ENCODE measurements at regions not wholly inside any gene's neighbourhood (a gene's known extent, or its start where the extent isn't known, plus 50 kb on each side); places are given as distances from the start of the nearest gene placed in this dataset.

GRCh38 chr15:68512598-68512997 lies 66.2 kb upstream of the CORO2B start:
- H3K36me3 Mint-ChIP-seq (ENCODE audit: low read depth): no peaks in the 10 kb centered on the region; the same call in 2 of the 3 replicates

GRCh38 chr15:68515371-68516095 lies 63.3 kb upstream of the CORO2B start:
- H3K9me3 Mint-ChIP-seq: peaks cover 9% of the 10 kb centered on the region
- DNase-seq (ENCODE audit: low spot score) (no peak), ATAC-seq (no peak)
- Histone ChIP-seq H3K4me2 (no peak overlapping the region), H3K79me2 (replicated peaks; ENCODE audit: insufficient read depth) (no peaks in the 10 kb centered on the region), H3F3A (replicated peaks; ENCODE audit: low read depth) (no peaks in the 10 kb centered on the region), H4K20me1 (replicated peaks; ENCODE audit: insufficient read depth) (no peaks in the 10 kb centered on the region), H3K4me3 (no peak overlapping the region), H3K4me1 (ENCODE audit: insufficient read depth) (peaks cover 22% of the 10 kb centered on the region), H3K9me2 (ENCODE audit: insufficient read depth) (no peaks in the 10 kb centered on the region), H2AFZ (no peak overlapping the region), H3K27ac (ENCODE audit: low read depth) (no peak overlapping the region), H3K27me3 (ENCODE audit: insufficient read depth) (no peaks in the 10 kb centered on the region), H3K36me3 (ENCODE audit: insufficient read depth) (no peaks in the 10 kb centered on the region)
- TF ChIP-seq EZH2 (IDR thresholded peaks at IDR 0.05; ENCODE audit: low read depth, unreplicated experiment) (no peak), CTCF (conservative IDR thresholded peaks at IDR 0.05; ENCODE audit: low read depth in 2 of 2) (no peak), JUNB (IDR thresholded peaks at IDR 0.05; ENCODE audit: unreplicated experiment) (no peak), ZNF114 (CRISPR knock-in tag; IDR thresholded peaks at IDR 0.05) (no peak), POLR2AphosphoS5 (IDR thresholded peaks at IDR 0.05; ENCODE audit: low read depth) (no peak), EZH2phosphoT487 (IDR thresholded peaks at IDR 0.05; ENCODE audit: unreplicated experiment) (no peak), ZNF331 (CRISPR knock-in tag; IDR thresholded peaks at IDR 0.05; ENCODE audit: low read depth) (no peak), ZNF462 (CRISPR knock-in tag; IDR thresholded peaks at IDR 0.05) (no peak), NANOG (IDR thresholded peaks at IDR 0.05; ENCODE audit: borderline replicate concordance) (no peak)
- H3K27ac Mint-ChIP-seq: no peak overlapping the region
- H3K27me3 Mint-ChIP-seq (ENCODE audit: insufficient read depth, low read depth, poor library complexity): peaks cover 8% of the 10 kb centered on the region
- no peak overlapping the region for H3K4me3 Mint-ChIP-seq
- peaks cover 23% of the 10 kb centered on the region for H3K4me1 Mint-ChIP-seq
- H3K36me3 Mint-ChIP-seq (ENCODE audit: low read depth): no peaks in the 10 kb centered on the region; the same call in 2 of the 3 replicates

More at GRCh38 chr15:68512598-68512997, 66.2 kb upstream of the CORO2B start:
- no peak overlapping the region for H3K27ac Mint-ChIP-seq
- Histone ChIP-seq H3K27me3 (ENCODE audit: insufficient read depth) (no peaks in the 10 kb centered on the region), H2AFZ (no peak overlapping the region), H3K4me1 (ENCODE audit: insufficient read depth) (peaks cover 12% of the 10 kb centered on the region), H3K27ac (ENCODE audit: low read depth) (no peak overlapping the region), H3K79me2 (replicated peaks; ENCODE audit: insufficient read depth) (no peaks in the 10 kb centered on the region), H3F3A (replicated peaks; ENCODE audit: low read depth) (no peaks in the 10 kb centered on the region), H3K4me3 (no peak overlapping the region), H3K36me3 (ENCODE audit: insufficient read depth) (no peaks in the 10 kb centered on the region), H4K20me1 (replicated peaks; ENCODE audit: insufficient read depth) (no peaks in the 10 kb centered on the region), H3K9me2 (ENCODE audit: insufficient read depth) (no peaks in the 10 kb centered on the region), H3K4me2 (no peak overlapping the region)
- peaks cover 9% of the 10 kb centered on the region for H3K9me3 Mint-ChIP-seq
- H3K27me3 Mint-ChIP-seq (ENCODE audit: insufficient read depth, low read depth, poor library complexity): peaks cover 7% of the 10 kb centered on the region
- H3K4me3 Mint-ChIP-seq: no peak overlapping the region
- TF ChIP-seq JUNB (IDR thresholded peaks at IDR 0.05; ENCODE audit: unreplicated experiment): no peak
- TF ChIP-seq, protein P1, sequence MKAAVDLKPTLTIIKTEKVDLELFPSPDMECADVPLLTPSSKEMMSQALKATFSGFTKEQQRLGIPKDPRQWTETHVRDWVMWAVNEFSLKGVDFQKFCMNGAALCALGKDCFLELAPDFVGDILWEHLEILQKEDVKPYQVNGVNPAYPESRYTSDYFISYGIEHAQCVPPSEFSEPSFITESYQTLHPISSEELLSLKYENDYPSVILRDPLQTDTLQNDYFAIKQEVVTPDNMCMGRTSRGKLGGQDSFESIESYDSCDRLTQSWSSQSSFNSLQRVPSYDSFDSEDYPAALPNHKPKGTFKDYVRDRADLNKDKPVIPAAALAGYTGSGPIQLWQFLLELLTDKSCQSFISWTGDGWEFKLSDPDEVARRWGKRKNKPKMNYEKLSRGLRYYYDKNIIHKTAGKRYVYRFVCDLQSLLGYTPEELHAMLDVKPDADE (IDR thresholded peaks at IDR 0.05): no peak
- ATAC-seq: no peak
- no peak for DNase-seq (ENCODE audit: low spot score)
- H3K4me1 Mint-ChIP-seq: peaks cover 10% of the 10 kb centered on the region
